Suppressor macrophage (primary cell): ENCODE measurements at regions not wholly inside any gene's neighbourhood (a gene's known extent, or its start where the extent isn't known, plus 50 kb on each side); places are given as distances from the start of the nearest gene placed in this dataset.

Source experiments
- DNase-seq, 4 experiments: peaks; one replicate each; pipeline ENCODE4 v3.0.0-alpha.2; 2020 to 2022

GRCh38 chr5:98401656-98402055 is 371.8 kb upstream of the RGMB start:
- DNase-seq = no peak

DNA sequence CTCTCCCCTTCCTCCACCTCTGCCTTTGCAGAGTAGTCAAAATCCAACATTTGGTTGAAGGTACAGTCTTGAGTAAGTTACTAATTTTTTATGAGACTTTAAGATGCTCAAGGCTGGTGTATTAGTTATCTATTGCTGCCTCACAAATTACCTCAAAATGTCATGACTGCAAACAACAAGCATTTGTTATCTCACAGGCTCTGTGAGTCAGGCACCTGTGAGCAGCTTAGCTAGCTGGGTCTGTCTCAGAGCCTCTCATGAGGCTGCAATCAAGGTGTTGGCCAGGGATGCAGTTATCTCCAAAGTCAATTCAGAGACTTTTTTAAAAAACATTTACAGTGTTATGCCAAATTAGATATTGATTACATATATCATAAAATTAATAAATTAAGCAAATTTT is 371.3 kb upstream of the RGMB start:
- no peak for DNase-seq

DNA sequence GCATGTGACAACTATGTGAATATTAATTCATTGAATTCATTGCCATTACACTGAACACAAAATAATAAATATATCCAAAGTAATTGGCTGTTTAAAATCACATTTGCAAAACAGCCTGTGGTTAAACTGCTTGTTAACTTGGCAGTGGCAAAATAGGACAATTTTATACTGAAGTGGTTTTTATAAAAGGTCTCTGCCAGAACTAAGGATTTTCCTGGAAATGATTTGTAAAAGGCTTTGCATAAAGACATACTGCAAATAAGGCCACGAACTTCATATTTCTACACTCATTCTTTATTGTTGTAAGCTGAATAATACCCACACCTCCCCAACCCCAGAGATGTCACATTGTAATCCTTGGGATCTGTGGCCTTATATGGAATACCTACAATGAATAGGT is 370.3 kb upstream of the RGMB start:
- no peak for DNase-seq

DNA sequence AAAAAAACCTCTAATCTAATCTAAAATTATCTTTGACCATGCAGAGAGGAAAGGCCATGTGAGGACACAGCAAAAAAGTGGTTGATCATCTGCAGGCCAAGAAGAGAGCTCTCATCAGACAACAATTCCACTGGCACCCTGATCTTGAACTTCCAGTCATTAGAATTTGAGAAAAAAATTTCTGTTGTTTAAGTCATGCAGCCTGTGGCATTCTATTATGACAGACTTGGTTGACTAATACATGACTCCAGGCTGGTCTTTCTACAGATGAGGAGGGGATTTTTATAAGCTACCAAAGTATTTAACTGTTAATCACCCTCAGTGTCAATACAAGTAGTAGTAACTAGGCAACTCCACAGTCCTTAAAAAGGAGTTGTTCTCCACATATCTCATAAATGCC is 358.5 kb upstream of the RGMB start:
- DNase-seq = no peak

DNA sequence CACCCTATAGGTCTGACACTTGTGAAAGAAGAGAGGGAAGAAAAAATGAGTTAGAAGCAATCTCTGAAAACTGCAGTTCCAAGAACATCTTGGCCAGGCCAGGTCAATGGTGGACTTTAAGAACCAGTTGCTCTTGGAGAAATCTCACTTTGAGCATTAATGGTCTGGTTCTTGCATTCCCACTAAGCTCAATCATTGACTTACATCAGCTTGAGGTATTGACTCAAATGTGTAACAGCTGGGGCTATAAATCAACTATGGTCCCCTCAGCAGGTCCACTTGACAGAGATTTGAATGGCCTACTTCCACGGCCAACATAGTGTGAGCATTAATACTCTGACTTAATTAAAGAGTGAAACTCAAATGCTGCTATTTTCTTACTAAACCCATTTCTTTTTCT is 357.8 kb upstream of the RGMB start:
- DNase-seq = no peak

GRCh38 chr5:98416541-98416940 is 356.9 kb upstream of the RGMB start:
- no peak for DNase-seq

DNA sequence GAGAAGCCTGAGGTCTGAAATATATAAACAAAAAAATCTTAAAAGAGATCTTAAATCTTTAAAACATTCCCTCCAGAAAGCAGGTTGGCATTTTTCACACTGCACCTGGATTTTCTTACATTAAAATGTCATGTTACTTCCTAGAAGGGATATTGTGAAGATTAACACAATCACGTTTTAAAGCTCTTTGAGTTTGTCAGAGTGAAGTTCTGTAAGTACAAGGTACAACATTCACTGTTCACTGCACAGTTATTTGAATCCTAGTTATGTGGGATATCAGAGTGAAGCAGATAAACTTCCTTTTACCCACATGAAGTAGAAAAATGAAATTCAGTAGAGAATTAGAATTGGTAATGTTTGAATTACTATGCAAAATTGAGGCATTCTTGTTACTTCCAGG is 353.6 kb upstream of the RGMB start:
- no peak for DNase-seq

DNA sequence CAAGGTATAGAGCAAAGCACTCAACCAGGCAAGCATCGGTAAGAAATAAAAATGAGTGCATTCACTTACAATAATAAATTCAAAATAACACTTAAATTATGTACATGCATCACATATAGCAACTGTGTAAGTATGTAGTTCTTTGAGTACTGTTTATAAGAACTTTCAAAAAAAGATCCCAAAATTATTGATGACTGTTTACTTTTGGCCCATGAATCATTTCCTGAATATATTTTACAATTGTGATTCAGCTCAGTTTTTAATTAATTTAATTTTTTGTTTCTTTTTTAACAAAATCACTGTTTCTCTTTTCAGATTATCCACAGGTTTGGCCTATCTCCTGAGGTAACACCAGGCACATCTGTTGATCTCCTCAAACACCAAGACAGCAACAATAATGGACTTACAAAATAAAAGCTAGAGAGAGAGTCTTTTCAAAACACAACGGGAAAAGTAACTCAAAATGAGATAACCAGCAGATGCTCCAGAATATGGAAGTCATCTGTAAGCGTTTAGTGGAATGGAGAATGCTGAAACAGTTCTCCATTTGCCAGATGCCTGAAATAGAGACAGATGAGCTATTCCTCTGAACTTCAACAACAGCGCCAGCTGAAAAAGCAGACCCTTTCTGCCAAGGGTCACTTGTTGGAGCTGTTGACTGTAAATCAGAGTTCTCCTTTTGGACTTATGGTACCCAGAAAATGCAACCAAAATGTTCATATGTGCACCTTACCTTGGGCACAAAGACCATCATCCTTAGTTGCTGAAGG is 348.6 kb upstream of the RGMB start:
- no peak for DNase-seq

DNA sequence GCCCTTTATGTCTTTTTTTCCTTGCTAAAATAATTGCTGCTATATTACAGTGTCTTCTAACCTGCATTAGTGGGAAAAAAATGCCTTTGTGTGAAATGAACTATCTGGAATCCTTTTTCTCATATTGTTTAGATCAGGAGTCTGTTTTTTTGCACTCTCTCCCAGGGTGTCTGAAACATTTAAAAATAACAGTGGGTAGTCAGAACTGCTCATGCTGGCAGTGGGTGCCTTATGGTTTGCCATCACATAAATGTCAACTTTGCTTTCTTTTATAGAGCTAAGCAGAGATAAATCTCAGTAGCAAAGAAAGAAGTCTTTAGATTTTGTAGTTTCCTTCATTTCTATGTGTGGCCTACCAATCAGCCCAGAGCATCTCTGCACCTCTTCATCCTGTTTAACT is 347.8 kb upstream of the RGMB start:
- DNase-seq = no peak

GRCh38 chr5:98428806-98429205 is 344.7 kb upstream of the RGMB start:
- DNase-seq = no peak

- DNase-seq = no peak
Observed at GRCh38 chr5:98432378-98432777, 341.1 kb upstream of the RGMB start.

DNA sequence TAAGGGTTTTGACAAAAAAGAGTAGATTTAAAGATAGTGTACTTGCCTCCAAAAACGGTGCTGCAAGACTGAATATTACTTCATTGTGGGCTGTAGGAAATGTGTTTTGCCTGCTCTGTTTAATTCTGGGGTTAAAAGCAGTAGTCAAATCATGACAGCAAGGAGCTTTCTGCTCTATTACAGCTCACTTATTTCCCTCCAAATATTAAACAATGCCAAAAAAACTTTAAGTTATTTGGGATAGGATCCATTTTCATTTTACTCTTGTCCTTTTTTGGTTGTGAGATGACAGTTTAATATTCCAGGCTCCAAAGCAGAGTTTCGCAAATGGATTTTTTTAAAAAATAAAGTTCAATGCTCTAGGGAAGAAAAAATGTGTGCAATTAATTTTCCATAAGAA is 340.4 kb upstream of the RGMB start:
- no peak for DNase-seq

- no peak for DNase-seq
Observed at GRCh38 chr5:98433673-98434072, 339.8 kb upstream of the RGMB start.

DNA sequence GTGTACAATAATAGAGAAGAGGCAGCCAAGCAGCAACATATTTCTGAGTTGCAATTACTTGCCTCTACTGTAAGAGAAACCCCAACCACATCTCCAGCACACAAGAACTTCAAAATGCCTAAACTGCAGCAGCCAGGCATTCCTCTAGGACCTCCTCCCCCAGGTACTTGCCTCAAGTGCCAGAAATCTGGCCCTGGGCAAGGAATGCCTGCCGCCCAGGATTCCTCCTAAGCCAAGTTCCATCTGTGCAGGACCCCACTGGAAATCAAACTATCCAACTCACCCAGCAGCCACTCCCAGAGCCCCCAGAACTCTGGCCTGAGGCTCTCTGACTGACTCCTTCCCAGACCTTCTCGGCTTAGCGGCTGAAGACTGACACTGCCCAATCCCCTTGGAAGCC is 336.8 kb upstream of the RGMB start:
- DNase-seq = no peak

- DNase-seq = no peak
Observed at GRCh38 chr5:98442448-98442847, 331.0 kb upstream of the RGMB start.

- DNase-seq = no peak
Observed at GRCh38 chr5:98443881-98444280, 329.6 kb upstream of the RGMB start.

GRCh38 chr5:98453296-98453695 is 320.2 kb upstream of the RGMB start:
- DNase-seq = no peak

DNA sequence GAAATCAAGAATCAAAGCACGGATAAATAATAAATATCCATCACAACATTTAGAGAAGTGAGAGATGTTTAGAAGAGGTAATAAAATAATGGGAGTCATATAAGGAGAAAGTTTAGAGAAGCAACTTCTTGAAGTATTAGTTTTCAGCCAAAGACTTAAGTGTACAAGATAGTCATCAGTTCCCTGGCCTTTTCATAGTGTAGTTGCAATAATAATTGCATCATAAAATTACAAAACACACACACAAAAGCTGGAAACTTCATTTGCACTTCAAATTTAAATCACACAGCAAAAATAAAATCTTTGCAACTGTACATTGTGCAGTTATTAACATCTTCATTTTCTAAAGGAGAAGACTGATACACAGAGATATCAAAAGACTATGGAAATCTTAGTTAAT is 319.1 kb upstream of the RGMB start:
- no peak for DNase-seq

DNA sequence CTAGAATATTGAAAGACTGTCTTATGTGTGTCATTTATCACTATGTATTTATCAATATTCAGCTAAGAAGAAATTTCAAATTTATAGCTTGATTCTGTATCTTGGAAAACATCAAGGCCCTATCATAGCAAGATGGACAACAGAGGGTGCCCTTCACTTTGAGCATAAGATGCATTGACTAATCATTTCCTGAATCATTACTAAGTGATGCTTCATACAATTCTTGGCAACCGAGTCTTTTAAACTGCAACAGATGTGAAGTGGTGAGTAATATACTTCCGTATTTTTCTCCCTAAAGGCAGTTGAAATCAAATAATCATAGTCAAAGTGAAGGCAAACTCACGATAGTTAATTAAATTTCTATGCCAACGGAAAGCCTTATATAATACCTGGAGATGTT is 318.6 kb upstream of the RGMB start:
- DNase-seq = no peak

- no peak for DNase-seq
Observed at GRCh38 chr5:98455665-98456064, 317.8 kb upstream of the RGMB start.

GRCh38 chr5:98458004-98458403 is 315.5 kb upstream of the RGMB start:
- no peak for DNase-seq

GRCh38 chr5:98458726-98459125 is 314.7 kb upstream of the RGMB start:
- DNase-seq = no peak

DNA sequence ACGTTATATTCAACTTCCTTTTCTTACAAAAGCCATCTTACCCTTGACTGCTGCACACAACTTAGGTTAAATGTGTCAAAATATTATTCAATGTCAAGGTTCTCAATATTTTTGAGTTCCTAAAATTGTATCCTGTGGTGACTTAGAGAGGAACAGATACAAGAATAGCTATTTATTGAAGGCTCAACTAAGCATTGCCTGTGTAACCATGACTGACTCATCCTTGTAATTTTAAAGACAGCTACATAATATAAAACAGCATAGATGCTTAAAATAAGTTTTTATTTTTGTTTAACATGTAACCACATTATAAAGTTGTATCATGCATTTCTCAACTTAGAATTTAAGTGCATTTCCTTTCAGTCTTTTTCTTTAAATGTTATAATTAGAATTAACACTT is 312.9 kb upstream of the RGMB start:
- no peak for DNase-seq

- DNase-seq = no peak
Observed at GRCh38 chr5:98461485-98461884, 312.0 kb upstream of the RGMB start.

DNA sequence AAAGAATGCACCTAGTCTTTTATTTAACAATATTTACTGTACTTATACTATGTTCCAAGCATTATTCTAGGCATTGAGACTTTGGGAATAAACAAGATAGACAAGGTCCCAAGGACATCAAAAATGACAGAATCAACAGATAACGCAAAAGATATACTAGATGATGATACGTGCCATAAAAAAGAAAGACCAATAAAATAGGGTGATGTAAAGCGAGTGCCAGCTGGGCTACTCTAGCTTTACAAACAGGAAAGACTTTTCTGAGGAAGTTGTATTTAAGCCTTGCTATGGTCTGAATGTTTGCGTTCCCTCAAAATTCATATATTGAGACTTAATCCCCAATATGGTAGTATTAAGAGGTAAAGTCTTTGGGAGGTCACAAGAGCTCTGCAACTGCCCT is 310.2 kb upstream of the RGMB start:
- no peak for DNase-seq
